WTC11 (cell line): ENCODE measurements at regions not wholly inside any gene's neighbourhood (a gene's known extent, or its start where the extent isn't known, plus 50 kb on each side); places are given as distances from the start of the nearest gene placed in this dataset.

ENCODE experiments used
- ATAC-seq: fragments of 200-7000 bp; cut with Tn5 transposase; 2 replicates; pipeline ENCODE4 v1.10.0; 2021; ENCODE audit warnings: mild to moderate bottlenecking, moderate library complexity
- CTCF ChIA-PET: fragments of 300-600 bp; sonication (Branson Sonifier 250); formaldehyde crosslinking; loops from one replicate; lab custom pipeline; 2021; ENCODE audit warnings: antibody characterized with exemption; lab: Charles Lee
- POLR2A ChIA-PET: fragments of 350-600 bp; sonication (Branson Sonifier 250); formaldehyde crosslinking; loops from one replicate; lab custom pipeline; 2021; ENCODE audit warnings: antibody characterized with exemption; lab: Charles Lee
- DNase-seq: peaks from one replicate; pipeline ENCODE4 v3.0.0; 2021; ENCODE audit warnings: low spot score
- H3K27ac Mint-ChIP-seq: 2 replicates; pipeline ENCODE4 v1.8.0; 2021; ENCODE audit warnings: mixed read lengths
- H3K27me3 Mint-ChIP-seq: 2 replicates; pipeline ENCODE4 v1.8.0; 2021; ENCODE audit warnings: low read depth, mild to moderate bottlenecking, moderate library complexity, mixed read lengths
- H3K36me3 Mint-ChIP-seq: 2 replicates; pipeline ENCODE4 v1.8.0; 2021; ENCODE audit warnings: mixed read lengths
- H3K4me1 Mint-ChIP-seq: 2 replicates; pipeline ENCODE4 v1.8.0; 2022; ENCODE audit warnings: mixed read lengths
- H3K4me3 Mint-ChIP-seq: 2 replicates; pipeline ENCODE4 v1.8.0; 2021; ENCODE audit warnings: mild to moderate bottlenecking, moderate library complexity, mixed read lengths
- H3K9me3 Mint-ChIP-seq: 2 replicates; pipeline ENCODE4 v1.8.0; 2021; ENCODE audit warnings: mixed read lengths
- CREM ChIP-seq: sonication (generic); formaldehyde crosslinking; IDR thresholded peaks from 2 replicates; pipeline ENCODE4 v1.8.1; 2022; ENCODE audit warnings: mild to moderate bottlenecking, missing genetic modification reagents, moderate library complexity
- ESRRA ChIP-seq: sonication (generic); formaldehyde crosslinking; IDR thresholded peaks from 2 replicates; pipeline ENCODE4 v1.8.1; 2022; ENCODE audit warnings: mild to moderate bottlenecking, missing genetic modification reagents, borderline replicate concordance
- FOXK1 ChIP-seq: sonication (generic); formaldehyde crosslinking; IDR thresholded peaks from 2 replicates; pipeline ENCODE4 v1.8.0; 2022; ENCODE audit warnings: mild to moderate bottlenecking, moderate library complexity, missing genetic modification reagents
- FOXP1 ChIP-seq: sonication (generic); formaldehyde crosslinking; IDR thresholded peaks from 2 replicates; pipeline ENCODE4 v1.8.0; 2022; ENCODE audit warnings: missing genetic modification reagents, mild to moderate bottlenecking, moderate library complexity, borderline replicate concordance
- HMGA2 ChIP-seq: fragments of 250-450 bp; sonication (Bioruptor Pico); IDR thresholded peaks from 2 replicates; pipeline ENCODE4 v1.4.0; 2021; ENCODE audit warnings: mild to moderate bottlenecking, moderate library complexity
- IRF2 ChIP-seq: sonication (generic); formaldehyde crosslinking; IDR thresholded peaks from 2 replicates; pipeline ENCODE4 v1.8.0; 2022; ENCODE audit warnings: low read depth, missing genetic modification reagents, borderline replicate concordance
- JAZF1 ChIP-seq: fragments of 250-450 bp; sonication (Bioruptor Pico); IDR thresholded peaks from 2 replicates; pipeline ENCODE4 v1.9.0; 2021; ENCODE audit warnings: moderate library complexity, mild to moderate bottlenecking, inconsistent platforms
- NR2C2 ChIP-seq: sonication (generic); formaldehyde crosslinking; IDR thresholded peaks from 2 replicates; pipeline ENCODE4 v1.8.0; 2022; ENCODE audit warnings: mild to moderate bottlenecking, missing genetic modification reagents
- OVOL2 ChIP-seq: fragments of 250-450 bp; sonication (Bioruptor Pico); IDR thresholded peaks from 2 replicates; pipeline ENCODE4 v1.9.0; 2021; ENCODE audit warnings: mild to moderate bottlenecking, borderline replicate concordance
- RORB ChIP-seq: fragments of 250-450 bp; sonication (Bioruptor Pico); IDR thresholded peaks from 2 replicates; pipeline ENCODE4 v1.9.0; 2021; ENCODE audit warnings: mild to moderate bottlenecking
- SMAD3 ChIP-seq: sonication (generic); formaldehyde crosslinking; IDR thresholded peaks from 2 replicates; pipeline ENCODE4 v1.8.0; 2022; ENCODE audit warnings: missing genetic modification reagents, mild to moderate bottlenecking, borderline replicate concordance
- SMAD4 ChIP-seq: sonication (generic); formaldehyde crosslinking; IDR thresholded peaks from 2 replicates; pipeline ENCODE4 v1.8.0; 2022; ENCODE audit warnings: mild to moderate bottlenecking, missing genetic modification reagents
- SOX15 ChIP-seq: fragments of 250-450 bp; sonication (Bioruptor Pico); IDR thresholded peaks from 2 replicates; pipeline ENCODE4 v1.9.0; 2021; ENCODE audit warnings: mild to moderate bottlenecking
- SP1 ChIP-seq: sonication (generic); formaldehyde crosslinking; conservative IDR thresholded peaks from 2 replicates; pipeline ENCODE4 v1.8.1; 2022; ENCODE audit warnings: missing genetic modification reagents
- TEAD1 ChIP-seq: sonication (generic); formaldehyde crosslinking; IDR thresholded peaks from 2 replicates; pipeline ENCODE4 v1.8.0; 2022; ENCODE audit warnings: mild to moderate bottlenecking, missing genetic modification reagents
- ZNF232 ChIP-seq: sonication (generic); formaldehyde crosslinking; IDR thresholded peaks from 2 replicates; pipeline ENCODE4 v1.8.0; 2022; ENCODE audit warnings: mild to moderate bottlenecking, missing genetic modification reagents
- TF ChIP-seq, protein P1 (sequence below): fragments of 250-450 bp; sonication (Bioruptor Pico); IDR thresholded peaks from 2 replicates; pipeline ENCODE4 v1.9.0; 2021; ENCODE audit warnings: mild to moderate bottlenecking, borderline replicate concordance
- TF ChIP-seq, protein P2 (sequence below): sonication (generic); formaldehyde crosslinking; IDR thresholded peaks from 2 replicates; pipeline ENCODE4 v1.8.0; 2022; ENCODE audit warnings: mild to moderate bottlenecking, missing genetic modification reagents
- TF ChIP-seq, protein P3 (sequence below): sonication (generic); formaldehyde crosslinking; IDR thresholded peaks from 2 replicates; pipeline ENCODE4 v1.8.0; 2023; ENCODE audit warnings: missing genetic modification reagents
- TF ChIP-seq, protein P4 (sequence below): fragments of 250-450 bp; sonication (Bioruptor Pico); IDR thresholded peaks from 2 replicates; pipeline ENCODE4 v1.9.0; 2021; ENCODE audit warnings: mild to moderate bottlenecking
- TF ChIP-seq, protein P5 (sequence below): sonication (generic); formaldehyde crosslinking; IDR thresholded peaks from 2 replicates; pipeline ENCODE4 v1.8.1; 2023; ENCODE audit warnings: mild to moderate bottlenecking, moderate library complexity, missing genetic modification reagents
- TF ChIP-seq, protein P6 (sequence below): sonication (generic); formaldehyde crosslinking; IDR thresholded peaks from 2 replicates; pipeline ENCODE4 v1.8.0; 2022; ENCODE audit warnings: mild to moderate bottlenecking, missing genetic modification reagents
- TF ChIP-seq, protein P7 (sequence below): sonication (generic); formaldehyde crosslinking; IDR thresholded peaks from 2 replicates; pipeline ENCODE4 v1.8.1; 2023; ENCODE audit warnings: mild to moderate bottlenecking, missing genetic modification reagents, borderline replicate concordance
- TF ChIP-seq, protein P8 (sequence below): sonication (generic); formaldehyde crosslinking; IDR thresholded peaks from 2 replicates; pipeline ENCODE4 v1.8.1; 2022; ENCODE audit warnings: mild to moderate bottlenecking, moderate library complexity, missing genetic modification reagents

DNA sequence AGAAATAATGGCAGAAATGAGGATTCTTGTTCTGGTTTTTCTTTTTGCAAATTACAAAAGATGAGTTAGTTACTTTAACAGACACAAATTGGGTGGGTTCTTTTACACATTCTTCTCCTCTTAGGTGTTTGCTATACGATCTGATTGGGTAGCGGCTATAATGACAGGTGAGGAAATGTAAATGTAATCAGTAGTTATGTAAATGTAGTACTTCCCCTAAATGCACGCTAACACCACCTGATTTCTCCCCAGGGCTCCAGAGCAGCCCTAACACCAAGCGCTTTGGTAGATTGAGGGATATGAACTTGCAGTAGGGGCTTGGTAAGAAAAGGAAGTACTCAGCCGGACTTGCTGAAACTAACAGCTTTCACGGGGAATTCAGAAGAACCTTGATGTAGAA, 499.4 kb upstream of the NOX3 start:
- H3K27ac Mint-ChIP-seq = peak overlapping the region; percentile 98
- peak; percentile 99 for ATAC-seq
- TF ChIP-seq SMAD3 (CRISPR knock-in tag) = no peak
- no peak for TF ChIP-seq NR2C2 (CRISPR knock-in tag)
- no peak for TF ChIP-seq CREM (CRISPR knock-in tag)
- TF ChIP-seq HMGA2 (CRISPR knock-in tag) = no peak
- TF ChIP-seq, protein P1, sequence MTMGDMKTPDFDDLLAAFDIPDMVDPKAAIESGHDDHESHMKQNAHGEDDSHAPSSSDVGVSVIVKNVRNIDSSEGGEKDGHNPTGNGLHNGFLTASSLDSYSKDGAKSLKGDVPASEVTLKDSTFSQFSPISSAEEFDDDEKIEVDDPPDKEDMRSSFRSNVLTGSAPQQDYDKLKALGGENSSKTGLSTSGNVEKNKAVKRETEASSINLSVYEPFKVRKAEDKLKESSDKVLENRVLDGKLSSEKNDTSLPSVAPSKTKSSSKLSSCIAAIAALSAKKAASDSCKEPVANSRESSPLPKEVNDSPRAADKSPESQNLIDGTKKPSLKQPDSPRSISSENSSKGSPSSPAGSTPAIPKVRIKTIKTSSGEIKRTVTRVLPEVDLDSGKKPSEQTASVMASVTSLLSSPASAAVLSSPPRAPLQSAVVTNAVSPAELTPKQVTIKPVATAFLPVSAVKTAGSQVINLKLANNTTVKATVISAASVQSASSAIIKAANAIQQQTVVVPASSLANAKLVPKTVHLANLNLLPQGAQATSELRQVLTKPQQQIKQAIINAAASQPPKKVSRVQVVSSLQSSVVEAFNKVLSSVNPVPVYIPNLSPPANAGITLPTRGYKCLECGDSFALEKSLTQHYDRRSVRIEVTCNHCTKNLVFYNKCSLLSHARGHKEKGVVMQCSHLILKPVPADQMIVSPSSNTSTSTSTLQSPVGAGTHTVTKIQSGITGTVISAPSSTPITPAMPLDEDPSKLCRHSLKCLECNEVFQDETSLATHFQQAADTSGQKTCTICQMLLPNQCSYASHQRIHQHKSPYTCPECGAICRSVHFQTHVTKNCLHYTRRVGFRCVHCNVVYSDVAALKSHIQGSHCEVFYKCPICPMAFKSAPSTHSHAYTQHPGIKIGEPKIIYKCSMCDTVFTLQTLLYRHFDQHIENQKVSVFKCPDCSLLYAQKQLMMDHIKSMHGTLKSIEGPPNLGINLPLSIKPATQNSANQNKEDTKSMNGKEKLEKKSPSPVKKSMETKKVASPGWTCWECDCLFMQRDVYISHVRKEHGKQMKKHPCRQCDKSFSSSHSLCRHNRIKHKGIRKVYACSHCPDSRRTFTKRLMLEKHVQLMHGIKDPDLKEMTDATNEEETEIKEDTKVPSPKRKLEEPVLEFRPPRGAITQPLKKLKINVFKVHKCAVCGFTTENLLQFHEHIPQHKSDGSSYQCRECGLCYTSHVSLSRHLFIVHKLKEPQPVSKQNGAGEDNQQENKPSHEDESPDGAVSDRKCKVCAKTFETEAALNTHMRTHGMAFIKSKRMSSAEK (CRISPR knock-in tag) = no peak
- TF ChIP-seq, protein P2, sequence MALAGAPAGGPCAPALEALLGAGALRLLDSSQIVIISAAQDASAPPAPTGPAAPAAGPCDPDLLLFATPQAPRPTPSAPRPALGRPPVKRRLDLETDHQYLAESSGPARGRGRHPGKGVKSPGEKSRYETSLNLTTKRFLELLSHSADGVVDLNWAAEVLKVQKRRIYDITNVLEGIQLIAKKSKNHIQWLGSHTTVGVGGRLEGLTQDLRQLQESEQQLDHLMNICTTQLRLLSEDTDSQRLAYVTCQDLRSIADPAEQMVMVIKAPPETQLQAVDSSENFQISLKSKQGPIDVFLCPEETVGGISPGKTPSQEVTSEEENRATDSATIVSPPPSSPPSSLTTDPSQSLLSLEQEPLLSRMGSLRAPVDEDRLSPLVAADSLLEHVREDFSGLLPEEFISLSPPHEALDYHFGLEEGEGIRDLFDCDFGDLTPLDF (CRISPR knock-in tag) = no peak
- TF ChIP-seq ESRRA (CRISPR knock-in tag) = no peak
- TF ChIP-seq SMAD4 (CRISPR knock-in tag) = no peak
- TF ChIP-seq ZNF232 (CRISPR knock-in tag) = 0 out of 2 replicates have a peak, but pooled peaks have one; percentile 26
- TF ChIP-seq, protein P3, sequence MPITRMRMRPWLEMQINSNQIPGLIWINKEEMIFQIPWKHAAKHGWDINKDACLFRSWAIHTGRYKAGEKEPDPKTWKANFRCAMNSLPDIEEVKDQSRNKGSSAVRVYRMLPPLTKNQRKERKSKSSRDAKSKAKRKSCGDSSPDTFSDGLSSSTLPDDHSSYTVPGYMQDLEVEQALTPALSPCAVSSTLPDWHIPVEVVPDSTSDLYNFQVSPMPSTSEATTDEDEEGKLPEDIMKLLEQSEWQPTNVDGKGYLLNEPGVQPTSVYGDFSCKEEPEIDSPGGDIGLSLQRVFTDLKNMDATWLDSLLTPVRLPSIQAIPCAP (CRISPR knock-in tag) = no peak
- TF ChIP-seq, protein P4, sequence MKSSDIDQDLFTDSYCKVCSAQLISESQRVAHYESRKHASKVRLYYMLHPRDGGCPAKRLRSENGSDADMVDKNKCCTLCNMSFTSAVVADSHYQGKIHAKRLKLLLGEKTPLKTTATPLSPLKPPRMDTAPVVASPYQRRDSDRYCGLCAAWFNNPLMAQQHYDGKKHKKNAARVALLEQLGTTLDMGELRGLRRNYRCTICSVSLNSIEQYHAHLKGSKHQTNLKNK = no peak
- peak; percentile 57; the same call in 1 of the 2 replicates for TF ChIP-seq TEAD1 (CRISPR knock-in tag)
- TF ChIP-seq SOX15 (CRISPR knock-in tag) = no peak
- no peak for TF ChIP-seq FOXP1 (CRISPR knock-in tag)
- TF ChIP-seq, protein P5, sequence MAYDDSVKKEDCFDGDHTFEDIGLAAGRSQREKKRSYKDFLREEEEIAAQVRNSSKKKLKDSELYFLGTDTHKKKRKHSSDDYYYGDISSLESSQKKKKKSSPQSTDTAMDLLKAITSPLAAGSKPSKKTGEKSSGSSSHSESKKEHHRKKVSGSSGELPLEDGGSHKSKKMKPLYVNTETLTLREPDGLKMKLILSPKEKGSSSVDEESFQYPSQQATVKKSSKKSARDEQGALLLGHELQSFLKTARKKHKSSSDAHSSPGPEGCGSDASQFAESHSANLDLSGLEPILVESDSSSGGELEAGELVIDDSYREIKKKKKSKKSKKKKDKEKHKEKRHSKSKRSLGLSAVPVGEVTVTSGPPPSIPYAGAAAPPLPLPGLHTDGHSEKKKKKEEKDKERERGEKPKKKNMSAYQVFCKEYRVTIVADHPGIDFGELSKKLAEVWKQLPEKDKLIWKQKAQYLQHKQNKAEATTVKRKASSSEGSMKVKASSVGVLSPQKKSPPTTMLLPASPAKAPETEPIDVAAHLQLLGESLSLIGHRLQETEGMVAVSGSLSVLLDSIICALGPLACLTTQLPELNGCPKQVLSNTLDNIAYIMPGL (CRISPR knock-in tag) = no peak
- no peak for TF ChIP-seq IRF2 (CRISPR knock-in tag)
- TF ChIP-seq, protein P6, sequence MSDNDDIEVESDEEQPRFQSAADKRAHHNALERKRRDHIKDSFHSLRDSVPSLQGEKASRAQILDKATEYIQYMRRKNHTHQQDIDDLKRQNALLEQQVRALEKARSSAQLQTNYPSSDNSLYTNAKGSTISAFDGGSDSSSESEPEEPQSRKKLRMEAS (CRISPR knock-in tag) = peak; percentile 53
- TF ChIP-seq, protein P7, sequence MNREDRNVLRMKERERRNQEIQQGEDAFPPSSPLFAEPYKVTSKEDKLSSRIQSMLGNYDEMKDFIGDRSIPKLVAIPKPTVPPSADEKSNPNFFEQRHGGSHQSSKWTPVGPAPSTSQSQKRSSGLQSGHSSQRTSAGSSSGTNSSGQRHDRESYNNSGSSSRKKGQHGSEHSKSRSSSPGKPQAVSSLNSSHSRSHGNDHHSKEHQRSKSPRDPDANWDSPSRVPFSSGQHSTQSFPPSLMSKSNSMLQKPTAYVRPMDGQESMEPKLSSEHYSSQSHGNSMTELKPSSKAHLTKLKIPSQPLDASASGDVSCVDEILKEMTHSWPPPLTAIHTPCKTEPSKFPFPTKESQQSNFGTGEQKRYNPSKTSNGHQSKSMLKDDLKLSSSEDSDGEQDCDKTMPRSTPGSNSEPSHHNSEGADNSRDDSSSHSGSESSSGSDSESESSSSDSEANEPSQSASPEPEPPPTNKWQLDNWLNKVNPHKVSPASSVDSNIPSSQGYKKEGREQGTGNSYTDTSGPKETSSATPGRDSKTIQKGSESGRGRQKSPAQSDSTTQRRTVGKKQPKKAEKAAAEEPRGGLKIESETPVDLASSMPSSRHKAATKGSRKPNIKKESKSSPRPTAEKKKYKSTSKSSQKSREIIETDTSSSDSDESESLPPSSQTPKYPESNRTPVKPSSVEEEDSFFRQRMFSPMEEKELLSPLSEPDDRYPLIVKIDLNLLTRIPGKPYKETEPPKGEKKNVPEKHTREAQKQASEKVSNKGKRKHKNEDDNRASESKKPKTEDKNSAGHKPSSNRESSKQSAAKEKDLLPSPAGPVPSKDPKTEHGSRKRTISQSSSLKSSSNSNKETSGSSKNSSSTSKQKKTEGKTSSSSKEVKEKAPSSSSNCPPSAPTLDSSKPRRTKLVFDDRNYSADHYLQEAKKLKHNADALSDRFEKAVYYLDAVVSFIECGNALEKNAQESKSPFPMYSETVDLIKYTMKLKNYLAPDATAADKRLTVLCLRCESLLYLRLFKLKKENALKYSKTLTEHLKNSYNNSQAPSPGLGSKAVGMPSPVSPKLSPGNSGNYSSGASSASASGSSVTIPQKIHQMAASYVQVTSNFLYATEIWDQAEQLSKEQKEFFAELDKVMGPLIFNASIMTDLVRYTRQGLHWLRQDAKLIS (CRISPR knock-in tag) = no peak
- TF ChIP-seq RORB (CRISPR knock-in tag) = no peak
- no peak for TF ChIP-seq JAZF1
- no peak for TF ChIP-seq OVOL2 (CRISPR knock-in tag)
- TF ChIP-seq, protein P8, sequence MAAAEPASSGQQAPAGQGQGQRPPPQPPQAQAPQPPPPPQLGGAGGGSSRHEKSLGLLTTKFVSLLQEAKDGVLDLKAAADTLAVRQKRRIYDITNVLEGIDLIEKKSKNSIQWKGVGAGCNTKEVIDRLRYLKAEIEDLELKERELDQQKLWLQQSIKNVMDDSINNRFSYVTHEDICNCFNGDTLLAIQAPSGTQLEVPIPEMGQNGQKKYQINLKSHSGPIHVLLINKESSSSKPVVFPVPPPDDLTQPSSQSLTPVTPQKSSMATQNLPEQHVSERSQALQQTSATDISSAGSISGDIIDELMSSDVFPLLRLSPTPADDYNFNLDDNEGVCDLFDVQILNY (CRISPR knock-in tag) = no peak
- TF ChIP-seq FOXK1 = no peak
- TF ChIP-seq SP1 (CRISPR knock-in tag) = peak; percentile 59; the same call in 1 of the 2 replicates

More for the DNA sequence above, 499.4 kb upstream of the NOX3 start:
- ChIA-PET POLR2A (no interaction called here), CTCF (no interaction called here)
- H3K36me3 Mint-ChIP-seq = no peaks in the 10 kb centered on the region
- H3K9me3 Mint-ChIP-seq = peaks cover 7% of the 10 kb centered on the region
- H3K4me1 Mint-ChIP-seq = peaks cover 46% of the 10 kb centered on the region
- DNase-seq = peak; percentile 56
- peaks cover 3% of the 10 kb centered on the region; the same call in 1 of the 2 replicates for H3K27me3 Mint-ChIP-seq
- peak overlapping the region; percentile 33 for H3K4me3 Mint-ChIP-seq
